ENCODE measurements at regions not wholly inside any gene's neighbourhood (a gene's known extent, or its start where the extent isn't known, plus 50 kb on each side); places are given as distances from the start of the nearest gene placed in this dataset.
"Not testable (repeated sequence)": the region's sequence is repeated elsewhere in the genome, so short reads cannot be mapped to it uniquely, and the experiment has no call there.

DNA sequence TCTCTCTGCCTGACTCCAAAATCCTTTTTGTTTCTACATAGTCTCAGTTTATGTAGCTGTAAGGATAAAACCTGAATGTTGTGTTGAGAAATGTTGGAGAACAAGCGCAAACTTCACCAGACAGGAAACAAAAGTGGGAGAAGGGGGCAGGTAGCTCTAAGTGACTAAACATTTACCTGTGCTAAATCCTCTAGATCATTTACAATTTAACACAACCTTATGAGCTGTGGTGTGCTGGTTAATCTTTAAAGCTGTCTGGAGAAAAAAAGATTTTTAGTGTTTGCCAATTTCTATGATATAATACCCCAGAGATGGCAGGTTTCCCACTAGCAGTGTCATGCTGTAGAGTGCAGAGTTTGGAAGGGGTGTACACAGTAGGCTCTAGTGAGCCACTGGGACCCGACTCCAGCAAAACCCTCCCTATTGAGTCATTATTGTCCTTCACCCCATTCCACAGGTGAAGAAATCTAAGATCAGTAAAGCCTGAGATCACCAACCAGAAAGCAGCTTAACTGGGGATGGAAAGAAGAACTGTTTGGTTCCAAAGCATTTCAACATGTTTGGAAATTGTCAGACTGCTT lies 992.0 kb downstream of the DCDC2C start:
- no peak for DNase-seq (ENCODE audit: low read depth)

GRCh38 chr2:4715065-4715464 lies 977.1 kb upstream of the SOX11 start:
- DNase-seq (ENCODE audit: low read depth): no peak

DNA sequence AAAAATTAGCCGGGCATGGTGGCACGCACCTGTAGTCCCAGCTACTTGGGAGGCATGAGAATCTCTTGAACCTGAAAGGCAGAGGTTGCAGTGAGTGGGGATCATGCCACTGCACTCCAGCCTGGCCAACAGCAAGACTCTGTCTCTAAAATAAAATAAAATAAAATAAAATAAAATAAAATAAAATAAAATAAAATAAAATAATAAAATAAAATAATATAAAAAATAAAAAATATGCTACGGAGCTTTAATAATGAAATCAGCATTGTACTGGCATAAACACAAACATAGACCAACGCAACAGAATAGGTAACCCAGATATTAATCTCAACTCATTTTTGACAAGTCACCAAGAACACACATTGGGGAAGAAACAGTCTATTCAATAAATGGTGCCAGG lies 973.4 kb upstream of the SOX11 start:
- no peak for DNase-seq (ENCODE audit: low read depth)

DNA sequence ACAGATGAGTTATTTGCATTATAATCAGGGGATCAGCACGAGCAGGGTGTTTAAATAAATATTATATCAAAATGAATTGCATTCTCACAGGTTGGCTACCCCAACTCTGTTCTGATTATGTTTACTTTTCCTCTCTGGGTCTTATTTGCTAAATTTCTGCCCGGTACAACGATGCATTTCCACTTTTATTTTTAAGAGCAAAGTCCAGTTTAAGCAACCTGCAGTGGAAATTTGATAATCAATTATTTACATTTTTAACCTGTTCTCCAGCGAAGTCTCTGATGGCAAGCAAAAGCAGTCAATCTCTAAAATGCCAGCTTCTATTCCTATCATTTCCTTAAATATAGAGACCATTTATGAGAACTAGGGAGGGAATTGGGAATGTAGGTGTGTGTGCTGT lies 966.6 kb upstream of the SOX11 start:
- no peak for DNase-seq (ENCODE audit: low read depth)

DNA sequence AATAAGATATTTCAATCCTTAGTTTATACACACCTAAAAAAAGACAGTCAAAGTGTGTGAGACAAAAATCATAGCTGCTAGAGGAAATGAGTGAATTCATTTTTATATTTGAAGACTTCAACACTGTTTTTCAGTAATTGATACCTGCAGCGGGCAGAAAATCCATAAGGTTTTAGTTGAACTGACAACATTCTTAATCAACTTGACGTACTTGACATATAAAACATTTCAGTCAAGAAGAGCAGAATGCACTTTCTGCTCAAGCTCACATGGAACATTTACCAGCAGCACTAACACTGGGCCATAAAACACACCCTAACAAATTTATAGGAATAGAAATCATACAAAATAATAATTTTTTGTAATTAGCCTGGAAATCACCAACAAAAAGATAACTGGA lies 959.6 kb upstream of the SOX11 start:
- no peak for DNase-seq (ENCODE audit: low read depth)

DNA sequence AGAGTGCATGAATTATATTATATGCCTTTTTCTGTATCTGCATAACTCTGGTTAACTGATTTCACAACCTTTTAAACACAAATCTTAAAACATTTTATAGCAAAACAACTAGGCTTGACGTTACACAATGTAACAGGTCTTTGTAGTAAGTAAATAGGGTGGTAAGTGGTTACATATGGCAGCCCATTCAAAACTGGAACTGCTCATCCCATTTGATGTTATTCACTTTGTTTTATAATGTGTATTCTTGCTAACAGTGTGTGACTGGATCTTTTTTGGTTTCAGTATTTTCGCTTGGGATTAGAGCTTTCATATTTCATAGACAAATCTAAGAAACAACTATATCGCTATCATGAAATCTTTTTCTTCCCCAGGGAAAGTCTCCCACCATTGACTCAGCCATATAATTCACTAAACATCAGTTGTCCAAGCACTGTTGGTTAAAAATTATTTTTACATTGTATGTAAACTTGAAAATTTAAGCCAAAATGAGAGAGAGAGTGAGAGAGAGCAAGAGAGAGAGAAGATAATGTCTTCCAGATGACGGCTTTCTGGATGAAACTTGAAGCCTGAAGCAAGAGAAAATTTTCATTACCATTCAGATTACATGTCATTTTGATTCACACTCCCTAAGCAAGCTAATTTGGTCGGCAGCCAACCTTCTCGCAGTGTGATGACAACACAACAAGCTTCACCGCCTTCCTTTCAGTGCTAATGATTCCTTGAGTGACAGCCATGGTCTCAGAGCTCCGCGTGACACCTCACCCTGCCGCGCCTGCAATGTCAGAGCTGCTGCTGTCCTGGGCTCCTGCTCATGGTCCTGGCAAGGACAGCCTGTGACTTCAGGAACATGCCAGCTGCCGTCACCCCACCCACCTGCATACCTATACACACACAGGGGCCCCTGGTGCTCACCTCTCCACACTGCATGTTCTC lies 946.9 kb upstream of the SOX11 start:
- DNase-seq (ENCODE audit: low read depth): no peak

GRCh38 chr2:4753721-4754120 lies 938.5 kb upstream of the SOX11 start:
- no peak for DNase-seq (ENCODE audit: low read depth)

DNA sequence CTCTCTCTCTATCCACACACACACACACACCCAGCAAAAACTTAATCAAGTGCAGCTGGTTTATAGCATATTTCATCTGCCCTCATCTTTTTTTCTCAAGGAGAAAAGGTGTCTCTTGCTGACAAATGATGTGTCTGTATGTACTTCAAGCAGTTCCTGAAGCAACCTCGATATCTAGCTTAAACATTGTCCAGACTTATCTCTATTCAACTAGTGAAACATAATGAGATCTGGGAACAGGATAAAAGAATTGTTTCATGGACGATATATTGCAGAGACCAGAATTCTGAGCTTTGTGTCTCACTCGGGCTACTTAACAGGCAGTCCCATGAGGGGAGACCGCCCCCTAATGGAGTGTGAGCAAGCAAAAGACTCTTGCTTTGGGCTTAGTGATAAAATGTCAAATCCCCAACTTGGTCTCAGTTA lies 929.2 kb upstream of the SOX11 start:
- DNase-seq (ENCODE audit: low read depth): no peak

GRCh38 chr2:4765787-4766530 lies 926.2 kb upstream of the SOX11 start:
- no peak for DNase-seq (ENCODE audit: low read depth)

DNA sequence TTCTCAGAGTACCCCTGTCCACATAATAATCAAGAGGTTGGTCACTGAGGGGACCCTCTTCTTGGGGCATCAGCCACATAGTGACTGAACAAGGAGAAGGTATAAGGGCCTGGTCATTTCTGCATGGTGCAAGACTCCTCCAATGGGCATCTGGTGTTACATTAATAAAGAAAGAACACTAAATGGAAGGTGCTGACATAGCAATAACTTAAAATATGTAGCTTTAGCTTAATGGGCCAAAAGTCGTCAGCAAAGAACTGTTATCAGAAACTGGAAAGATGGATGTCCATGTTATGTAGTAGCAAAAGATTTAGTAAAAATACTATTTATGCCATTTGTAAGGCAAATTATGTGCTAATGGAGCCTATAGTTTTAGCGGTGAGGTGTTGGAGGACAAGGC lies 916.5 kb upstream of the SOX11 start:
- no peak for DNase-seq (ENCODE audit: low read depth)

GRCh38 chr2:4780679-4781078 lies 911.5 kb upstream of the SOX11 start:
- no peak for DNase-seq (ENCODE audit: low read depth)

GRCh38 chr2:4782647-4783046 lies 909.5 kb upstream of the SOX11 start:
- DNase-seq (ENCODE audit: low read depth): no peak

- no peak for DNase-seq (ENCODE audit: low read depth)
Measured at GRCh38 chr2:4791488-4791887, 900.7 kb upstream of the SOX11 start.

GRCh38 chr2:4792126-4792525 lies 900.1 kb upstream of the SOX11 start:
- DNase-seq (ENCODE audit: low read depth): no peak

DNA sequence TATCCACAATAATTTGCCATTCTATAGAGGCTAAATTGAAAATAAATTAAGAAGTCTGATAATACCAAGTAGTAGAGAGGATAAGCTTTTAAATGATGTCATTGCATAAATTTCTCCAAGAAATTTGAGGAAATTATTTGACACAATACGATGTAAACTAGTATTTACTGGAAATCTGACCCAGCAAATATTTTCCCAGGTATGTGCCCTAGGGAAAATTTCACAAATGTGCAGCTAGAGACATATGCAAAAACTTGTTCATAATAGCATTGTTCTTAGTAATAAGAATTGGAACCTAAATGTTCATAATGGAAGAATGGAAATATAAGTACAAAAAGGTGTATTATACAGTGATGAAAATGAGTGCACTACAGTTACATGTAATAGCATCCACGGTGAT lies 888.8 kb upstream of the SOX11 start:
- no peak for DNase-seq (ENCODE audit: low read depth)

- not testable (repeated sequence) for DNase-seq (ENCODE audit: low read depth)
Measured at GRCh38 chr2:4814137-4814536, 878.0 kb upstream of the SOX11 start.

- no peak for DNase-seq (ENCODE audit: low read depth)
Measured at GRCh38 chr2:4827836-4828235, 864.3 kb upstream of the SOX11 start.

DNA sequence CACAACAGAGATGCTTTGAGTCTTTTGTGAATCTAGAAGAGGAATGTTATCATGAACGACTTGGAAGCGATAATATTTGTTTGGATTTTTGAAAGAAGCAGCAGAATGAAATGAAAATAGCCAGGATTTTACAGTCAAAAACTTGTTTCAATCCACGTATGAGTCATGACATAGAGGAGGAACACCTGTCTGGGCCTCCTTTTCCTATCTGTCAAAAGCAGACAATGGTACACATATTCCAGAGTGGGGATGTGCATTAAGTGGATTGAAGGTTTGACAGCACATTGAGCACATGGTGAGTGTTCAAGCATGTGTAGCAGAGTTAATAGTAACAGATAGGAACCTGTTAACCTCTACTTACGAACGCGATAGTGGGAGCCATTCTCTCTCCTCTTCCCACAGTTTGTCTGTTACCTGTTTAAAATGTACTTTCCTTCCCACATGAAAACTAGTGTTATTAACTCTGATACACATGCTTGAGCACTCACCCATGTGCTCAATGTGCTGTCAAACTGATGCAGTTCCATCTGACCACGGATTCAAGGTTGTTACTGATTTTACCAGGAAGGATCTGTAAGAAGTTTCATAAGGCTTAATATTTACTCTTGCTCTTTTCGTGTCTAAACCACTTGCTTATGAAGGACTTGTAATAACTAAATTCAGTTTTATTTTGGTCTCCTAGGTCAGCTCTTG lies 863.4 kb upstream of the SOX11 start:
- DNase-seq (ENCODE audit: low read depth): no peak

GRCh38 chr2:4831751-4832150 lies 860.4 kb upstream of the SOX11 start:
- DNase-seq (ENCODE audit: low read depth): no peak

DNA sequence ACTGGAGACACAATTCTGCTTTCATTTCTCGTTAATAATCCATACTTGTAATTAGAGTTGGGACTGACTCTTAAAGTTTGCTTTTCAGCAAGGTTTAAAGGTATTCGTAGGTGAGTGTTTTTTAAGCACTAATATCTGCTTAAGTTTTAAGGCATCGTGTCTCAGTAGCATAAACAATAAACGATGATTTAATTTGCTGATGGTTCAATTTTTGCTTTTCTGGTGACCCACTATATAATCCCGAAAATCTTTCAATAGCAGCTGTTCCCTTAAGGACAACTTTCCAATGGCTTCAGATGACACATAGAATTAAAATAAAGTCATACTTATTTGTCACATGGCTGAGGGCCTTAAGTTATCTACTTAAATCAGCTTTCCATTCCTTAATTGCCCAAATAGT lies 859.5 kb upstream of the SOX11 start:
- DNase-seq (ENCODE audit: low read depth): no peak

DNA sequence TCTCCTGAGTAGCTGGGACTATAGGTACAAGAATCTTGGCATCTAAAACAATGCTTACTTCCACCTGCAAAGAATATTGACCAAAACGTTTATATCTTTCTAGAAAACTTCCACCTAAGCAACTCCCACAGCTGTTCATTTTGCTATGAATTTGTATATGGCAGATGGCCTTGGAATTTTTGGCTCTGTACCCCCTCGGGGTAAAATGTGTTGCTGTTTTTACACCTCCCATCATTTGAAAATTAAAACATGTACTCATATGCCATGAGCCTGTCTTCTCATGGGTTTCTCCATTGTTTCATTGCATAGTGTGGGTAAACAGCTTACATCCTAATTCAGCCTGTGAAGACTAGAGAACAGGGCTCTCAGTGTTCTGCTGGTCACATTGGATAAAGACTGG lies 853.6 kb upstream of the SOX11 start:
- no peak for DNase-seq (ENCODE audit: low read depth)

DNA sequence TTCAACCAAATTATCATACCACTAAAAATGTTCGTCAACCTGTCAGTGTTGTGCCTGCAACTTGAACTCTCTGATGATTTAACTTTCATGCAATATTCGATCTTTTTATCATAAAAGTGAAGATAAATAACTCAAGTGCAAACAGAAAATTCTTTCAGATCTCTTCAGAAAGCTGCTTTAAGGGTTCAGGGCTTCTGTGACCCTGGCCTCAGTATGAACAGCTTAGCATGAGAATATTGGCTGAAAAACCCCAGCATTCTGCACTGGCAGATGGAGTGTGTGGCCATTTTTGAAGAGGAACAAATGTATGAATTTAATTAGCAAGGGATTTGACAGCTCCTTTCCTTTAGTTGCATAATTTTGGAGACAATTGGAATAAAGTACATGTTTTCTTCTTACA lies 851.4 kb upstream of the SOX11 start:
- DNase-seq (ENCODE audit: low read depth): no peak
